ENCODE measurements at regions not wholly inside any gene's neighbourhood (a gene's known extent, or its start where the extent isn't known, plus 50 kb on each side); places are given as distances from the start of the nearest gene placed in this dataset.

- BruUV-seq (replicated peaks), result no TSS peak
- CTCF ChIA-PET, result interaction anchor here (0.6 kb wide), 1 partner anchor 87 kb away, joined by 5 read pairs; no protein-coding TSS in a partner anchor
- no peaks in the 10 kb centered on the region for H3K4me1 ChIP-seq (ENCODE audit: insufficient read depth, low read length, poor library complexity, severe bottlenecking)
- no peak overlapping the region for H3K4me3 ChIP-seq (ENCODE audit: low read depth, low read length, poor library complexity, severe bottlenecking)
- POLR2A ChIA-PET (ENCODE audit: low non-redundant PET), result no interaction called here
- DNase-seq (ENCODE audit: low spot score), result no peak
- H3K36me3 ChIP-seq (ENCODE audit: insufficient read depth, low read length, poor library complexity, severe bottlenecking), result no peaks in the 10 kb centered on the region
- TF ChIP-seq EZH2 (IDR thresholded peaks at IDR 0.05; ENCODE audit: borderline replicate concordance, low read depth, low read length, poor library complexity, severe bottlenecking) (no peak), CTCF (conservative IDR thresholded peaks at IDR 0.05; ENCODE audit: low read depth, low read length) (no peak)
- no peak overlapping the region for H3K27ac ChIP-seq (ENCODE audit: low read depth, low read length, poor library complexity, severe bottlenecking)
- intact Hi-C loops (cut with micrococcal nuclease; ENCODE audit: unreplicated experiment), result no loop called here
- H3K27me3 ChIP-seq (replicated peaks; ENCODE audit: insufficient read depth, low read depth, low read length, poor library complexity), result peaks cover 9% of the 10 kb centered on the region
- H3K9me3 ChIP-seq (ENCODE audit: low read depth, low read length, poor library complexity, severe bottlenecking), result peaks cover 5% of the 10 kb centered on the region
Observed at GRCh38 chr16:50482271-50482670, 65.9 kb upstream of the NKD1 start.

GRCh38 chr16:50480206-50480605 lies 68.0 kb upstream of the NKD1 start:
- CTCF ChIA-PET, result no interaction called here
- no TSS peak for BruUV-seq (replicated peaks)
- Histone ChIP-seq H3K36me3 (ENCODE audit: insufficient read depth, low read length, poor library complexity, severe bottlenecking) (no peaks in the 10 kb centered on the region), H3K9me3 (ENCODE audit: low read depth, low read length, poor library complexity, severe bottlenecking) (peaks cover 5% of the 10 kb centered on the region), H3K27ac (ENCODE audit: low read depth, low read length, poor library complexity, severe bottlenecking) (no peak overlapping the region), H3K4me1 (ENCODE audit: insufficient read depth, low read length, poor library complexity, severe bottlenecking) (no peaks in the 10 kb centered on the region), H3K27me3 (replicated peaks; ENCODE audit: insufficient read depth, low read depth, low read length, poor library complexity) (peaks cover 9% of the 10 kb centered on the region), H3K4me3 (ENCODE audit: low read depth, low read length, poor library complexity, severe bottlenecking) (no peak overlapping the region)
- no peak for TF ChIP-seq EZH2 (IDR thresholded peaks at IDR 0.05; ENCODE audit: borderline replicate concordance, low read depth, low read length, poor library complexity, severe bottlenecking)
- no peak for TF ChIP-seq CTCF (conservative IDR thresholded peaks at IDR 0.05; ENCODE audit: low read depth, low read length)
- DNase-seq (ENCODE audit: low spot score), result no peak
- intact Hi-C loops (cut with micrococcal nuclease; ENCODE audit: unreplicated experiment), result no loop called here
- POLR2A ChIA-PET (ENCODE audit: low non-redundant PET), result no interaction called here

- peaks cover 5% of the 10 kb centered on the region for H3K9me3 ChIP-seq (ENCODE audit: low read depth, low read length, poor library complexity, severe bottlenecking)
- no peaks in the 10 kb centered on the region for H3K4me1 ChIP-seq (ENCODE audit: insufficient read depth, low read length, poor library complexity, severe bottlenecking)
- no peak overlapping the region for H3K4me3 ChIP-seq (ENCODE audit: low read depth, low read length, poor library complexity, severe bottlenecking)
- intact Hi-C loops (cut with micrococcal nuclease; ENCODE audit: unreplicated experiment), result no loop called here
- no peak for TF ChIP-seq CTCF (conservative IDR thresholded peaks at IDR 0.05; ENCODE audit: low read depth, low read length)
- no peak for TF ChIP-seq EZH2 (IDR thresholded peaks at IDR 0.05; ENCODE audit: borderline replicate concordance, low read depth, low read length, poor library complexity, severe bottlenecking)
- ChIA-PET POLR2A (ENCODE audit: low non-redundant PET) (no interaction called here), CTCF (no interaction called here)
- H3K27me3 ChIP-seq (replicated peaks; ENCODE audit: insufficient read depth, low read depth, low read length, poor library complexity), result peaks cover 9% of the 10 kb centered on the region
- no TSS peak for BruUV-seq (replicated peaks)
- no peak overlapping the region for H3K27ac ChIP-seq (ENCODE audit: low read depth, low read length, poor library complexity, severe bottlenecking)
- H3K36me3 ChIP-seq (ENCODE audit: insufficient read depth, low read length, poor library complexity, severe bottlenecking), result no peaks in the 10 kb centered on the region
- DNase-seq (ENCODE audit: low spot score), result no peak
Observed at GRCh38 chr16:50479771-50480170, 68.4 kb upstream of the NKD1 start.
